PFSK-1 (cell line): ENCODE measurements at regions not wholly inside any gene's neighbourhood (a gene's known extent, or its start where the extent isn't known, plus 50 kb on each side); places are given as distances from the start of the nearest gene placed in this dataset.

Experiments used
- SIN3A ChIP-seq: IDR thresholded peaks from 2 replicates; pipeline ENCODE4 v1.6.1; 2012; ENCODE audit warnings: mild to moderate bottlenecking, low read length, moderate library complexity, borderline replicate concordance; ENCODE audit not compliant: insufficient read depth
- TAF1 ChIP-seq: IDR thresholded peaks from 2 replicates; pipeline ENCODE4 v1.6.1; 2012; ENCODE audit warnings: low read length, control low read depth, borderline replicate concordance; ENCODE audit not compliant: insufficient read depth
- TF ChIP-seq, protein P1 (sequence below), 2 experiments: IDR thresholded peaks; 2 replicates each; pipeline versions ENCODE4 v1.6.1 to v1.8.0; 2011 to 2012; ENCODE audit warnings: low read depth in 2 of 2, low read length in 2 of 2, control low read depth in 1 of 2, inconsistent platforms in 1 of 2, mild to moderate bottlenecking in 1 of 2, moderate library complexity in 1 of 2; ENCODE audit not compliant: insufficient read depth in 1 of 2

- TF ChIP-seq, protein P1, sequence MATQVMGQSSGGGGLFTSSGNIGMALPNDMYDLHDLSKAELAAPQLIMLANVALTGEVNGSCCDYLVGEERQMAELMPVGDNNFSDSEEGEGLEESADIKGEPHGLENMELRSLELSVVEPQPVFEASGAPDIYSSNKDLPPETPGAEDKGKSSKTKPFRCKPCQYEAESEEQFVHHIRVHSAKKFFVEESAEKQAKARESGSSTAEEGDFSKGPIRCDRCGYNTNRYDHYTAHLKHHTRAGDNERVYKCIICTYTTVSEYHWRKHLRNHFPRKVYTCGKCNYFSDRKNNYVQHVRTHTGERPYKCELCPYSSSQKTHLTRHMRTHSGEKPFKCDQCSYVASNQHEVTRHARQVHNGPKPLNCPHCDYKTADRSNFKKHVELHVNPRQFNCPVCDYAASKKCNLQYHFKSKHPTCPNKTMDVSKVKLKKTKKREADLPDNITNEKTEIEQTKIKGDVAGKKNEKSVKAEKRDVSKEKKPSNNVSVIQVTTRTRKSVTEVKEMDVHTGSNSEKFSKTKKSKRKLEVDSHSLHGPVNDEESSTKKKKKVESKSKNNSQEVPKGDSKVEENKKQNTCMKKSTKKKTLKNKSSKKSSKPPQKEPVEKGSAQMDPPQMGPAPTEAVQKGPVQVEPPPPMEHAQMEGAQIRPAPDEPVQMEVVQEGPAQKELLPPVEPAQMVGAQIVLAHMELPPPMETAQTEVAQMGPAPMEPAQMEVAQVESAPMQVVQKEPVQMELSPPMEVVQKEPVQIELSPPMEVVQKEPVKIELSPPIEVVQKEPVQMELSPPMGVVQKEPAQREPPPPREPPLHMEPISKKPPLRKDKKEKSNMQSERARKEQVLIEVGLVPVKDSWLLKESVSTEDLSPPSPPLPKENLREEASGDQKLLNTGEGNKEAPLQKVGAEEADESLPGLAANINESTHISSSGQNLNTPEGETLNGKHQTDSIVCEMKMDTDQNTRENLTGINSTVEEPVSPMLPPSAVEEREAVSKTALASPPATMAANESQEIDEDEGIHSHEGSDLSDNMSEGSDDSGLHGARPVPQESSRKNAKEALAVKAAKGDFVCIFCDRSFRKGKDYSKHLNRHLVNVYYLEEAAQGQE (IDR thresholded peaks at IDR 0.05; ENCODE audit: insufficient read depth in 1 of 2, low read depth in 2 of 2, low read length in 2 of 2): no peak
- TF ChIP-seq TAF1 (no peak), SIN3A (no peak)
Measured at GRCh38 chr11:69416762-69417698, 64.4 kb upstream of the LINC01488 start.
